Lower lobe of right lung (tissue), 2 donors: ENCODE measurements at regions not wholly inside any gene's neighbourhood (a gene's known extent, or its start where the extent isn't known, plus 50 kb on each side); places are given as distances from the start of the nearest gene placed in this dataset.

Source experiments
- ATAC-seq, 2 donors: fragments of 200-7000 bp; cut with Tn5 transposase; one replicate each; pipeline ENCODE4 v1.9.1; 2020 to 2022; ENCODE audit warnings: mild to moderate bottlenecking in 2 of 2, moderate library complexity in 2 of 2
- DNase-seq: peaks from one replicate; pipeline ENCODE4 v3.0.0-alpha.2; 2020
- H3K27ac ChIP-seq: fragments of 200-600 bp; one replicate; pipeline ENCODE4 v1.8.0; 2022
- H3K27me3 ChIP-seq: fragments of 200-600 bp; one replicate; pipeline ENCODE4 v1.8.0; 2022; ENCODE audit warnings: low read depth
- H3K36me3 ChIP-seq: fragments of 200-600 bp; one replicate; pipeline ENCODE4 v1.8.0; 2022; ENCODE audit warnings: mild to moderate bottlenecking
- H3K4me1 ChIP-seq: fragments of 200-600 bp; one replicate; pipeline ENCODE4 v1.8.0; 2022
- H3K4me3 ChIP-seq: fragments of 200-600 bp; one replicate; pipeline ENCODE4 v1.8.0; 2022; ENCODE audit warnings: mild to moderate bottlenecking
- H3K9me3 ChIP-seq: fragments of 200-600 bp; one replicate; pipeline ENCODE4 v1.8.0; 2022
- CTCF ChIP-seq: fragments of 200-600 bp; IDR thresholded peaks from one replicate; pipeline ENCODE4 v1.8.0; 2022; ENCODE audit warnings: antibody characterized with exemption, mild to moderate bottlenecking
- intact Hi-C: fragments of 100-400 bp; cut with DNase I; formaldehyde crosslinking; loops from one replicate; pipeline ENCODE4 v1.11.0; 2022
- donor health status: DM: no; HTN: yes; CAD: no; lungs with severe emphysema.

- intact Hi-C loops, result no loop called here
Observed at GRCh38 chr5:60285910-60286309, 392.4 kb upstream of the PDE4D start.

GRCh38 chr5:60280943-60281342, 387.4 kb upstream of the PDE4D start:
- Histone ChIP-seq H3K4me1 (no peaks in the 10 kb centered on the region), H3K4me3 (no peak overlapping the region), H3K36me3 (no peaks in the 10 kb centered on the region), H3K27ac (no peak overlapping the region), H3K9me3 (no peaks in the 10 kb centered on the region), H3K27me3 (no peaks in the 10 kb centered on the region)
- intact Hi-C loops, result no loop called here
- ATAC-seq (no peak), DNase-seq (no peak)
- TF ChIP-seq CTCF, result no peak

More at GRCh38 chr5:60285910-60286309, 392.4 kb upstream of the PDE4D start:
- no peaks in the 10 kb centered on the region for H3K9me3 ChIP-seq
- no peaks in the 10 kb centered on the region for H3K36me3 ChIP-seq
- no peaks in the 10 kb centered on the region for H3K4me1 ChIP-seq
- H3K27ac ChIP-seq, result no peak overlapping the region
- no peak for TF ChIP-seq CTCF
- ATAC-seq (no peak), DNase-seq (no peak)
- no peaks in the 10 kb centered on the region for H3K27me3 ChIP-seq
- peak overlapping the region; percentile 1 for H3K4me3 ChIP-seq

DNA sequence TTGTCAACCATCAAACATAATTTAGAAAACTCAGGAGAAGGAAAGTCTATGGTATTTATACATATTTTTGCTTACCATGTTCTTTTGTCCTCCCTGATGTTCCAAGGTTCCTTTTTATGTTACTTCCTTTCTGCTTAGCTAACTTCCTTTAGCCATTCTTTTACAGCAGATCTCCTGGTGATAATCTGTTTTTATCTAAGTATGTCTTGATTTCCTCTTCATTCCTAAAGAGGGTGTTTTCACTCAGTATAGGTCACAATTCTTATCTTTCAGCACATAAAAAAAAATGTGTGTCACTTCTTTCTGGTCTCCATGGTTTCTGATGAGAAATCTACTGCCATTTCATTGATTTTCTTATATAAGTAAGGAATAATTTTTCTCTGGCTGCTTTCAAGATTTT, 384.4 kb upstream of the PDE4D start:
- H3K4me1 ChIP-seq, result no peaks in the 10 kb centered on the region
- TF ChIP-seq CTCF, result no peak
- H3K9me3 ChIP-seq, result no peaks in the 10 kb centered on the region
- no peak overlapping the region for H3K27ac ChIP-seq
- H3K36me3 ChIP-seq, result no peaks in the 10 kb centered on the region
- no peak for ATAC-seq
- no peaks in the 10 kb centered on the region for H3K27me3 ChIP-seq
- no peak overlapping the region for H3K4me3 ChIP-seq
- DNase-seq, result no peak
- intact Hi-C loops, result no loop called here

- Histone ChIP-seq H3K9me3 (no peaks in the 10 kb centered on the region), H3K4me3 (no peak overlapping the region), H3K36me3 (no peaks in the 10 kb centered on the region), H3K27me3 (no peaks in the 10 kb centered on the region), H3K4me1 (no peaks in the 10 kb centered on the region), H3K27ac (no peak overlapping the region)
- DNase-seq, result no peak
- TF ChIP-seq CTCF, result no peak
- intact Hi-C loops, result no loop called here
- ATAC-seq, result no peak
Observed at GRCh38 chr5:60274747-60275146, 381.2 kb upstream of the PDE4D start.

- no peak for TF ChIP-seq CTCF
- intact Hi-C loops, result no loop called here
- Histone ChIP-seq H3K9me3 (no peaks in the 10 kb centered on the region), H3K27ac (no peak overlapping the region), H3K36me3 (no peaks in the 10 kb centered on the region), H3K4me1 (no peaks in the 10 kb centered on the region), H3K27me3 (no peaks in the 10 kb centered on the region), H3K4me3 (no peak overlapping the region)
- ATAC-seq (no peak), DNase-seq (no peak)
Observed at GRCh38 chr5:60271517-60271916, 378.0 kb upstream of the PDE4D start.

DNA sequence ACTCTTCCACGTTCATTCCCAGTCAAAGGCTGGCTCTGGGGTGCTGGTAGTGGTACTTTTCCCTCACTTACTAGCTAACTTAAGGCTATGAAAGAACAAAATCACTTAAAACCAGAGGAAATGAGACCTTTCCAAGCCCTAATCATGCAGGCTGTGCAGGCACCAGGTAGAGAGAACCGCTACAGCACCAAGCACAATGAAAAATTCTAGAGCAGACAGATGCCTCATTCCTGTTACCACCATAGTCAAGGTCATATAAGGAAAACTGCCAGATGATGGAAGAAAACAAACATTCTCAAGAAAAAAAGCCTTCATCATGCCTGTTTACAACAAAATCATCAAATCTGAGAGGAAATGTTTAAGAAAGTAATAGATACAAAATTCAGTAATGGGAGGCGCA, 374.4 kb upstream of the PDE4D start:
- no peak for DNase-seq
- no peak for ATAC-seq
- H3K27me3 ChIP-seq, result no peaks in the 10 kb centered on the region
- no peaks in the 10 kb centered on the region for H3K4me1 ChIP-seq
- no peak overlapping the region for H3K4me3 ChIP-seq
- H3K27ac ChIP-seq, result no peak overlapping the region
- TF ChIP-seq CTCF, result no peak
- no peaks in the 10 kb centered on the region for H3K9me3 ChIP-seq
- intact Hi-C loops, result no loop called here
- H3K36me3 ChIP-seq, result no peaks in the 10 kb centered on the region
